Posterior cingulate gyrus (tissue), 11 donors: ENCODE measurements at regions not wholly inside any gene's neighbourhood (a gene's known extent, or its start where the extent isn't known, plus 50 kb on each side); places are given as distances from the start of the nearest gene placed in this dataset.
A peak's percentile ranks its signal among the peaks of the same experiment; 100 is the strongest.

Experiments used
- DNase-seq, 10 donors: peaks; one replicate each; pipeline versions ENCODE4 v3.0.0 to v3.0.0-alpha.2; 2020 to 2021; ENCODE audit warnings: mixed read lengths in 3 of 10
- intact Hi-C: fragments of 100-400 bp; cut with DNase I; formaldehyde crosslinking; loops from one replicate; pipeline ENCODE4 v1.15.1; 2023

- intact Hi-C loops, result no loop called here
- no peak for DNase-seq
Measured at GRCh38 chr5:164058621-164059020, 553.2 kb downstream of the MAT2B start.

GRCh38 chr5:164059471-164059870, 554.1 kb downstream of the MAT2B start:
- no peak for DNase-seq
- intact Hi-C loops, result no loop called here

GRCh38 chr5:164060786-164061355, 555.5 kb downstream of the MAT2B start:
- no peak for DNase-seq
- intact Hi-C loops, result no loop called here

- intact Hi-C loops, result no loop called here
- DNase-seq, result no peak
Measured at GRCh38 chr5:164062304-164062703, 556.9 kb downstream of the MAT2B start.

- intact Hi-C loops, result no loop called here
Measured at GRCh38 chr5:164065266-164065665, 559.8 kb downstream of the MAT2B start.

GRCh38 chr5:164071671-164072070, 566.3 kb downstream of the MAT2B start:
- no peak for DNase-seq
- intact Hi-C loops, result no loop called here

More at GRCh38 chr5:164065266-164065665, 559.8 kb downstream of the MAT2B start:
- no peak for DNase-seq

GRCh38 chr5:164073081-164073480, 567.7 kb downstream of the MAT2B start:
- intact Hi-C loops, result no loop called here
- no peak for DNase-seq

GRCh38 chr5:164076556-164076955, 571.1 kb downstream of the MAT2B start:
- intact Hi-C loops, result no loop called here
- no peak for DNase-seq

- intact Hi-C loops, result no loop called here
- no peak for DNase-seq
Measured at GRCh38 chr5:164090358-164090757, 584.9 kb downstream of the MAT2B start.

GRCh38 chr5:164091836-164092235, 586.4 kb downstream of the MAT2B start:
- intact Hi-C loops, result no loop called here
- no peak for DNase-seq

- DNase-seq, result no peak
- intact Hi-C loops, result no loop called here
Measured at GRCh38 chr5:164094291-164094690, 588.9 kb downstream of the MAT2B start.

GRCh38 chr5:164097749-164098148, 592.3 kb downstream of the MAT2B start:
- DNase-seq, result no peak
- intact Hi-C loops, result no loop called here

- intact Hi-C loops, result no loop called here
Measured at GRCh38 chr5:164098531-164098930, 593.1 kb downstream of the MAT2B start.

GRCh38 chr5:164098979-164099378, 593.6 kb downstream of the MAT2B start:
- intact Hi-C loops, result no loop called here
- no peak for DNase-seq

More at GRCh38 chr5:164098531-164098930, 593.1 kb downstream of the MAT2B start:
- no peak for DNase-seq

- intact Hi-C loops, result no loop called here
- DNase-seq, result no peak
Measured at GRCh38 chr5:164115420-164115819, 610.0 kb downstream of the MAT2B start.

GRCh38 chr5:164119806-164120447, 614.5 kb downstream of the MAT2B start:
- peak in 1 of 10 donors; percentile 41 for DNase-seq
- intact Hi-C loops, result no loop called here

GRCh38 chr5:164127527-164127926, 622.1 kb downstream of the MAT2B start:
- no peak for DNase-seq
- intact Hi-C loops, result no loop called here

- DNase-seq, result no peak
- intact Hi-C loops, result no loop called here
Measured at GRCh38 chr5:164132358-164132757, 626.9 kb downstream of the MAT2B start.

- intact Hi-C loops, result no loop called here
- peak in 1 of 10 donors; percentile 61 for DNase-seq
Measured at GRCh38 chr5:164137095-164137494, 631.7 kb downstream of the MAT2B start.

- intact Hi-C loops, result no loop called here
- no peak for DNase-seq
Measured at GRCh38 chr5:164139423-164139822, 634.0 kb downstream of the MAT2B start.

- DNase-seq, result no peak
- intact Hi-C loops, result no loop called here
Measured at GRCh38 chr5:164145458-164145857, 640.0 kb downstream of the MAT2B start.

GRCh38 chr5:164146223-164146622, 640.8 kb downstream of the MAT2B start:
- intact Hi-C loops, result no loop called here
- no peak for DNase-seq

GRCh38 chr5:164148292-164148691, 642.9 kb downstream of the MAT2B start:
- intact Hi-C loops, result no loop called here
- DNase-seq, result no peak
